ENCODE measurements at regions not wholly inside any gene's neighbourhood (a gene's known extent, or its start where the extent isn't known, plus 50 kb on each side); places are given as distances from the start of the nearest gene placed in this dataset.

DNA sequence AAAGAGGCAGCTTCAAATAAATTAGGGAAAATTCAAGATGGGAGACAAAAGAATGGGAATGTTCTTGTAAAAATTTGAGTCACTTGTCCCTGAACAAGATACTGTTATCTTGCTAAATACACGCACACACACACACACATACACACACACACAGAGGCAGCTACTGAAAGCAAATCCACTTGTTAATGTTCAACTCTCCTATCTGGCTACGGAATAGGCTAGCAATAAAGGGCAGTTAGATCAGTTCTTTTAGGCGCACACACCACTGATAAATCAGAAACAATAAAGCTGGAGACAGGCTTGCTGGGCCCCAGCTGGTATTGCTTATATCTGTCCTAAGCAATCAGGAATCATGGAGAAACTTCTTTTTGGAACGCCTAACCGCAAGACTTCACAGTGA is 461.6 kb downstream of the BCL11A start:
- TF ChIP-seq EZH2 (optimal IDR thresholded peaks at IDR 0.05; ENCODE audit: low read depth, low read length) (no peak), EZH2phosphoT487 (IDR thresholded peaks at IDR 0.05; ENCODE audit: low read length) (no peak)
- TF ChIP-seq, protein P1, sequence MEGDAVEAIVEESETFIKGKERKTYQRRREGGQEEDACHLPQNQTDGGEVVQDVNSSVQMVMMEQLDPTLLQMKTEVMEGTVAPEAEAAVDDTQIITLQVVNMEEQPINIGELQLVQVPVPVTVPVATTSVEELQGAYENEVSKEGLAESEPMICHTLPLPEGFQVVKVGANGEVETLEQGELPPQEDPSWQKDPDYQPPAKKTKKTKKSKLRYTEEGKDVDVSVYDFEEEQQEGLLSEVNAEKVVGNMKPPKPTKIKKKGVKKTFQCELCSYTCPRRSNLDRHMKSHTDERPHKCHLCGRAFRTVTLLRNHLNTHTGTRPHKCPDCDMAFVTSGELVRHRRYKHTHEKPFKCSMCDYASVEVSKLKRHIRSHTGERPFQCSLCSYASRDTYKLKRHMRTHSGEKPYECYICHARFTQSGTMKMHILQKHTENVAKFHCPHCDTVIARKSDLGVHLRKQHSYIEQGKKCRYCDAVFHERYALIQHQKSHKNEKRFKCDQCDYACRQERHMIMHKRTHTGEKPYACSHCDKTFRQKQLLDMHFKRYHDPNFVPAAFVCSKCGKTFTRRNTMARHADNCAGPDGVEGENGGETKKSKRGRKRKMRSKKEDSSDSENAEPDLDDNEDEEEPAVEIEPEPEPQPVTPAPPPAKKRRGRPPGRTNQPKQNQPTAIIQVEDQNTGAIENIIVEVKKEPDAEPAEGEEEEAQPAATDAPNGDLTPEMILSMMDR (IDR thresholded peaks at IDR 0.05; ENCODE audit: low read length) = no peak

Measured in MM.1S (cell line).